CD4-positive, alpha-beta T cell treated with Interferon gamma for 1 hour (primary cell): ENCODE measurements at regions not wholly inside any gene's neighbourhood (a gene's known extent, or its start where the extent isn't known, plus 50 kb on each side); places are given as distances from the start of the nearest gene placed in this dataset.
"Not testable (repeated sequence)": the region's sequence is repeated elsewhere in the genome, so short reads cannot be mapped to it uniquely, and the experiment has no call there.

ENCODE experiments used
- DNase-seq: peaks from one replicate; pipeline ENCODE4 v3.0.0-alpha.2; 2020

- no peak for DNase-seq
Measured at GRCh38 chr22:47623066-47623762, 860.8 kb downstream of the TBC1D22A start.

- no peak for DNase-seq
Measured at GRCh38 chr22:47622541-47622940, 860.1 kb downstream of the TBC1D22A start.

GRCh38 chr22:47621253-47621652 is 858.8 kb downstream of the TBC1D22A start:
- no peak for DNase-seq

GRCh38 chr22:47620391-47620790 is 857.9 kb downstream of the TBC1D22A start:
- no peak for DNase-seq

GRCh38 chr22:47619631-47620030 is 857.2 kb downstream of the TBC1D22A start:
- DNase-seq, result no peak

GRCh38 chr22:47618180-47619010 is 855.9 kb downstream of the TBC1D22A start:
- DNase-seq, result no peak

GRCh38 chr22:47617186-47617585 is 854.7 kb downstream of the TBC1D22A start:
- DNase-seq, result no peak

GRCh38 chr22:47616396-47617020 is 854.1 kb downstream of the TBC1D22A start:
- no peak for DNase-seq

GRCh38 chr22:47615051-47615450 is 852.6 kb downstream of the TBC1D22A start:
- no peak for DNase-seq

GRCh38 chr22:47613606-47614350 is 851.3 kb downstream of the TBC1D22A start:
- no peak for DNase-seq

- DNase-seq, result not testable (repeated sequence)
Measured at GRCh38 chr22:47613181-47613580, 850.7 kb downstream of the TBC1D22A start.

GRCh38 chr22:47612311-47612910 is 850.0 kb downstream of the TBC1D22A start:
- no peak for DNase-seq

- DNase-seq, result no peak
Measured at GRCh38 chr22:47610764-47611163, 848.3 kb downstream of the TBC1D22A start.

GRCh38 chr22:47610281-47610680 is 847.8 kb downstream of the TBC1D22A start:
- no peak for DNase-seq

GRCh38 chr22:47609653-47610052 is 847.2 kb downstream of the TBC1D22A start:
- no peak for DNase-seq

- DNase-seq, result no peak
Measured at GRCh38 chr22:47608421-47608820, 846.0 kb downstream of the TBC1D22A start.

- DNase-seq, result no peak
Measured at GRCh38 chr22:47607486-47607885, 845.0 kb downstream of the TBC1D22A start.

- DNase-seq, result no peak
Measured at GRCh38 chr22:47606426-47606825, 844.0 kb downstream of the TBC1D22A start.

GRCh38 chr22:47605886-47606285 is 843.4 kb downstream of the TBC1D22A start:
- DNase-seq, result no peak

GRCh38 chr22:47605441-47605840 is 843.0 kb downstream of the TBC1D22A start:
- DNase-seq, result no peak

GRCh38 chr22:47604563-47604962 is 842.1 kb downstream of the TBC1D22A start:
- DNase-seq, result no peak

- no peak for DNase-seq
Measured at GRCh38 chr22:47602732-47603131, 840.3 kb downstream of the TBC1D22A start.

- no peak for DNase-seq
Measured at GRCh38 chr22:47601666-47602065, 839.2 kb downstream of the TBC1D22A start.
